Hepatocyte (in vitro differentiated cells): ENCODE measurements at regions not wholly inside any gene's neighbourhood (a gene's known extent, or its start where the extent isn't known, plus 50 kb on each side); places are given as distances from the start of the nearest gene placed in this dataset.
"Not testable (repeated sequence)": the region's sequence is repeated elsewhere in the genome, so short reads cannot be mapped to it uniquely, and the experiment has no call there.

Experiments
- CTCF ChIP-seq: fragments of 200-600 bp; sonication (generic); IDR thresholded peaks from 2 replicates; pipeline ENCODE4 v1.5.1; 2016; ENCODE audit warnings: antibody characterized with exemption, mild to moderate bottlenecking; ENCODE audit not compliant: poor library complexity
- EZH2 ChIP-seq: fragments of 200-600 bp; sonication (generic); IDR thresholded peaks from 2 replicates; pipeline ENCODE4 v1.6.1; 2016; ENCODE audit warnings: antibody characterized with exemption, mild to moderate bottlenecking, borderline replicate concordance

GRCh38 chr9:65406625-65407024 is 121.6 kb upstream of the FOXD4L5 start:
- TF ChIP-seq CTCF, EZH2: not testable (repeated sequence)
